DMS53 treated with DMSO at 0.1 percent for 48 hours (cell line): ENCODE measurements at regions not wholly inside any gene's neighbourhood (a gene's known extent, or its start where the extent isn't known, plus 50 kb on each side); places are given as distances from the start of the nearest gene placed in this dataset.
"Not testable (repeated sequence)": the region's sequence is repeated elsewhere in the genome, so short reads cannot be mapped to it uniquely, and the experiment has no call there.

Source experiments
- DNase-seq: peaks from one replicate; lab custom pipeline; 2025; ENCODE audit not compliant: unreplicated experiment; lab: John Stamatoyannopoulos, UW

DNA sequence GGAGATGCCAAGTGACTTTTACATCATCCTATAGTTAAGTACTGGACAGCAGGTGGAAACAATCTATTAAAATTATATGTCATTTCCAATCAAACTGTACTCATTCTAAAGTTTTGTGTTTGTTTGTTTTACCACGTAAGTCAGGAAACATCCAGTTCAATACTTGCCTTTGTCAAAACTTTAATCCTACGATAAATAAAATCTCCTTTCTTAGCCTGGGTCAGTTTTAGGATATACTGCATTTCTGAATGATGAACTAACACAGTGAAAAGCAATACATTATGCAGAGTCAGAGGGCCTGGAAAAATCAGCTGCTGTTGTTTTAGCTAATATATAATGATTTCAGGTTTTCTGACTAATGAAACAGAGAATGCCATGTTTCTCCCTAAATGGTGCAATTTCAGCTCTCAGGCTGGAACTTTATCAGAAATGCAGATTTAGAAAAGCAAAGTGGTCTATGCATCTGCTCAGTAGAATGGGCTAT, 756.4 kb downstream of the CDH11 start:
- no peak for DNase-seq

- no peak for DNase-seq
Measured at GRCh38 chr16:64364894-64365293, 757.0 kb downstream of the CDH11 start.

- DNase-seq, result no peak
Measured at GRCh38 chr16:64364416-64364815, 757.4 kb downstream of the CDH11 start.

DNA sequence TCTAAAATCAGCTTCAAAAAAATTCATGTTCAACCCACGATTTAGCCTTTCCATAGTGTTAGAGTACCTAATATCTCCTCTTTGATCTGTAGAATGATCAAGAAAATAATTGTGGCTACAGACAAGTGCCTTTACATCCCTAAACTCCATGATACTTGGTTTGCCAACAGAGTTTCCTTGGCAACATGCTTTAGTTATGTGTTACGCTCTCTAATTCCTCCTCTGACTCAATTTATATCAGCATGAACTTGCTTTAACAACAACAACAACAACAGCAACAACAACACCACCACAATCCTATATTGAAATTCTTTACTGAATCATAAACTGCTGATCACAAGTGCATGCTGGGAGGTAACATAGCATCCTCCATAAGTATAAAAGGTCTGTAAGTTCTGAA, 757.8 kb downstream of the CDH11 start:
- no peak for DNase-seq

- DNase-seq, result no peak
Measured at GRCh38 chr16:64363039-64363438, 758.8 kb downstream of the CDH11 start.

DNA sequence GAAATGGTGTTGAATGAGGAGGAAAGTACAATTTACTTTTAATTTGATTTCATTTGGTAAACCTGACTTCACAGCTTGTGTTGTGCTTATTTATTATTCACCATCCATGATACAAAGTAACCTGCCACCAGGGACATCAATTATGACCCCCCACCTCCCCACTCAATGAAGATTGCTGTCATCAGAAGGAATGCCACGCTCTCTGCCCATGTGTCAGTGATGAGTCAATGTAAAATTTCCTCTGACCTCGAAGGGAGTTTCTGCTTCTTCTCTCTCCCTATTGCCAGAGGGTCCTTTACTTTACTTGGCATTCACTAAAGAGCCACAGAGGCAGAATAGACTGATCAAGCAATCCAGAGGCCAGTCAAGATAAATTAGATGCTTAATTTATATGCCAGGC, 759.7 kb downstream of the CDH11 start:
- DNase-seq, result no peak

GRCh38 chr16:64361753-64362152, 760.1 kb downstream of the CDH11 start:
- no peak for DNase-seq

GRCh38 chr16:64358291-64358690, 763.6 kb downstream of the CDH11 start:
- DNase-seq, result no peak

- DNase-seq, result no peak
Measured at GRCh38 chr16:64356267-64356666, 765.6 kb downstream of the CDH11 start.

- no peak for DNase-seq
Measured at GRCh38 chr16:64352246-64352645, 769.6 kb downstream of the CDH11 start.

DNA sequence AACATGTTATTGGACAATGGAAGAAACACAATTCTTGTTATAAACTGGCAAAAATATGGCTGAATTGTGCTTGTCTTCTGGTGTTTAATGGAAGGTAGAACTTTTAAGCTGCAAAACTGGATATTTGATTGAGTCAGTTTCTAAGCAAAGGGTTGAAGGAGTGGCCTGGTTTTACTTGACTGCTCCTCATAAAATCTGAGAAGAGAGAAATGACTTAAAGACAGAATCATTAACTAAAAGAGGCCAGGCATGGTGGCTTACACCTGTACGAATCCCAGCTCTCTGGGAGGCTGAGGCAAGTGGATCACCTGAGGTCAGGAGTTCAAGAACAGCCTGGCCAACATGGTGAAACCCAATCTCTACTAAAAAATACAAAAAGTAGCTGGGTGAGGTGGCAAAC, 770.7 kb downstream of the CDH11 start:
- no peak for DNase-seq

DNA sequence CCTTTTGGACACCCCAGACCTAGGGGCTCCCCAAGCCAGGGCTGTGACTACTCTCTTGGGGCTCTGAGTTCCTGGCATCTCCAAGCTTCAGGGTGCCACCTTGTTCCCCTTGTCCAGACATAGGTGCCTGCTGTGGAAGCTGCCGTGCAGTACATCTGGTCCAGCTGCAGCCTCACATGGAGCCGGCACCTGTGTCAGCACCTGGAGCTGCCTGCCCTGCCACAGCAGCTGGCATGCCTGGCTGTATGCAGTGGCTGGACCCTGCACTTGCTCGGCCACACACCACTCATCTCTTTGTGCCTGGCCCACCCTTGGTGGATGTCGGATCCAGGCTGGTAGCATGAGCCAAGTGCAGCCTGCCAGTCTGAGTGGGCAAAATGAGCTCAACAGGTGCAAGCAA, 775.8 kb downstream of the CDH11 start:
- DNase-seq, result no peak

GRCh38 chr16:64345142-64345541, 776.7 kb downstream of the CDH11 start:
- DNase-seq, result no peak

- DNase-seq, result not testable (repeated sequence)
Measured at GRCh38 chr16:64343820-64344443, 777.9 kb downstream of the CDH11 start.

- DNase-seq, result no peak
Measured at GRCh38 chr16:64343061-64343819, 778.6 kb downstream of the CDH11 start.

- DNase-seq, result not testable (repeated sequence)
Measured at GRCh38 chr16:64341336-64341735, 780.5 kb downstream of the CDH11 start.

- no peak for DNase-seq
Measured at GRCh38 chr16:64339052-64339770, 782.7 kb downstream of the CDH11 start.

- no peak for DNase-seq
Measured at GRCh38 chr16:64321881-64322280, 800.0 kb downstream of the CDH11 start.

DNA sequence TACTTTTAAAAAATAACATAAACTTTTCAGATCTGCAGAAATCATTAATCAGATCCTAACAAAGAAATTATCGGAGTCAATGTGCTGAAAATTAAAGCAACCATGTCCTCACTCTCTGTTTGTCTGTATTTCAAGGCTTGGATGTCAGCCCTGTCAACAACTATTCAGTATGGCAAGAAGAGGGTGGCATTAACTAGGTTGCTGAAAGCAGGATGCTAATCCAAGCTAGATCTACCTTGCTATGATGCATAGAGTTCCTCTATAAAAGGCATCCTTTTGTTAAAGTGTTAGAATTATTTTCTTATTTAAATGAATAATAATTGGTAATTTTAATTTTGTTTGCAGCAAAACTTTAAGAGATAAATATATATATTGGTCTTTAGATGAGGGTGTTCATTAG, 800.8 kb downstream of the CDH11 start:
- DNase-seq, result no peak

- no peak for DNase-seq
Measured at GRCh38 chr16:64317601-64318000, 804.3 kb downstream of the CDH11 start.

DNA sequence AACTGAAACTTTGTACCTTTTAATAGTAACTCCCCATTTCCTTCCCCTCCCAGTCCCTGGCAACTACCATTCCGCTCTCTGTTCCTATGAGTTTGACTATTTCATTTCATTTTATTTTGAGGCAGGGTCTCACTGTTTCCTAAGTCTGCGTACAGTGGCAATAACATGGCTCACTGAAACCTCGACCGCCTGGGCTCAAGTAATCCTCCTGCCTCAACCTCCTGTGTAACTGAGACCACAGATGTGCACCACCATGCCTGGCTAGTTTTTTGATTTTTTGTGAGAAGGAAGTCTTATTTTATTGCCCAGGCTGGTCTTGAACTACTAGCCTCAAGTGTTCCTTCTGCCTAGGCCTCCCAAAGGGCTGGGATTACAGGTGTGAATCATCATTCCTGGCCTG, 808.1 kb downstream of the CDH11 start:
- DNase-seq, result no peak

GRCh38 chr16:64312980-64313379, 808.9 kb downstream of the CDH11 start:
- no peak for DNase-seq
